ENCODE measurements at regions not wholly inside any gene's neighbourhood (a gene's known extent, or its start where the extent isn't known, plus 50 kb on each side); places are given as distances from the start of the nearest gene placed in this dataset.

GRCh38 chr3:102576651-102577050, 141.8 kb downstream of the ZPLD1 start:
- Histone ChIP-seq H3K36me3 (ENCODE audit: control insufficient read depth, insufficient read depth, low read length) (no peaks in the 10 kb centered on the region), H3K4me1 (no peaks in the 10 kb centered on the region), H3K27me3 (replicated peaks; ENCODE audit: control insufficient read depth, insufficient read depth, low read length) (no peaks in the 10 kb centered on the region), H3K9me3 (no peaks in the 10 kb centered on the region), H3K4me3 (ENCODE audit: low read depth, low read length) (no peak overlapping the region)
- Mint-ChIP-seq H3K27ac (ENCODE audit: unreplicated experiment) (no peak overlapping the region), H3K4me3 (ENCODE audit: unreplicated experiment) (no peak overlapping the region), H3K9me3 (ENCODE audit: unreplicated experiment) (no peaks in the 10 kb centered on the region), H3K27me3 (ENCODE audit: insufficient read depth, unreplicated experiment) (no peaks in the 10 kb centered on the region), H3K36me3 (ENCODE audit: insufficient read depth, unreplicated experiment) (no peaks in the 10 kb centered on the region), H3K4me1 (ENCODE audit: low read depth, unreplicated experiment) (no peaks in the 10 kb centered on the region)
- ChIA-PET CTCF (interaction anchor here (0.6 kb wide), 1 partner anchor 17 kb away, joined by 5 read pairs; no protein-coding TSS in a partner anchor), POLR2A (no interaction called here)
- intact Hi-C loops (cut with micrococcal nuclease; ENCODE audit: unreplicated experiment) = no loop called here
- DNase-seq = no peak
- BruUV-seq (replicated peaks) = no TSS peak
- TF ChIP-seq CTCF (IDR thresholded peaks at IDR 0.05; ENCODE audit: insufficient read depth in 1 of 2, low read depth in 1 of 2, low read length in 1 of 2, severe bottlenecking in 1 of 2, unreplicated experiment in 1 of 2) = no peak

- Mint-ChIP-seq H3K4me1 (ENCODE audit: low read depth, unreplicated experiment) (no peaks in the 10 kb centered on the region), H3K27me3 (ENCODE audit: insufficient read depth, unreplicated experiment) (no peaks in the 10 kb centered on the region), H3K9me3 (ENCODE audit: unreplicated experiment) (no peaks in the 10 kb centered on the region), H3K27ac (ENCODE audit: unreplicated experiment) (no peak overlapping the region), H3K36me3 (ENCODE audit: insufficient read depth, unreplicated experiment) (no peaks in the 10 kb centered on the region), H3K4me3 (ENCODE audit: unreplicated experiment) (no peak overlapping the region)
- intact Hi-C loops (cut with micrococcal nuclease; ENCODE audit: unreplicated experiment) = no loop called here
- no peak overlapping the region for H3K4me3 ChIP-seq (ENCODE audit: low read depth, low read length)
- no peaks in the 10 kb centered on the region for H3K4me1 ChIP-seq
- H3K36me3 ChIP-seq (ENCODE audit: control insufficient read depth, insufficient read depth, low read length) = no peaks in the 10 kb centered on the region
- no peak for TF ChIP-seq CTCF (IDR thresholded peaks at IDR 0.05; ENCODE audit: insufficient read depth in 1 of 2, low read depth in 1 of 2, low read length in 1 of 2, severe bottlenecking in 1 of 2, unreplicated experiment in 1 of 2)
- H3K27me3 ChIP-seq (replicated peaks; ENCODE audit: control insufficient read depth, insufficient read depth, low read length) = no peaks in the 10 kb centered on the region
- CTCF ChIA-PET = interaction anchor here (0.6 kb wide), 1 partner anchor 16 kb away, joined by 5 read pairs; no protein-coding TSS in a partner anchor
- no peak for DNase-seq
- no peaks in the 10 kb centered on the region for H3K9me3 ChIP-seq
- no TSS peak for BruUV-seq (replicated peaks)
- POLR2A ChIA-PET = no interaction called here
Measured at GRCh38 chr3:102577082-102577789, 142.4 kb downstream of the ZPLD1 start.

- Histone ChIP-seq H3K4me1 (no peaks in the 10 kb centered on the region), H3K9me3 (no peaks in the 10 kb centered on the region), H3K27me3 (replicated peaks; ENCODE audit: control insufficient read depth, insufficient read depth, low read length) (no peaks in the 10 kb centered on the region), H3K36me3 (ENCODE audit: control insufficient read depth, insufficient read depth, low read length) (no peaks in the 10 kb centered on the region), H3K4me3 (ENCODE audit: low read depth, low read length) (no peak overlapping the region)
- intact Hi-C loops (cut with micrococcal nuclease; ENCODE audit: unreplicated experiment) = no loop called here
- TF ChIP-seq CTCF (IDR thresholded peaks at IDR 0.05; ENCODE audit: insufficient read depth in 1 of 2, low read depth in 1 of 2, low read length in 1 of 2, severe bottlenecking in 1 of 2, unreplicated experiment in 1 of 2) = no peak
- no peak overlapping the region for H3K27ac Mint-ChIP-seq (ENCODE audit: unreplicated experiment)
- no peak for DNase-seq
- no peaks in the 10 kb centered on the region for H3K27me3 Mint-ChIP-seq (ENCODE audit: insufficient read depth, unreplicated experiment)
- H3K36me3 Mint-ChIP-seq (ENCODE audit: insufficient read depth, unreplicated experiment) = no peaks in the 10 kb centered on the region
- ChIA-PET CTCF (no interaction called here), POLR2A (no interaction called here)
- no peaks in the 10 kb centered on the region for H3K9me3 Mint-ChIP-seq (ENCODE audit: unreplicated experiment)
- H3K4me3 Mint-ChIP-seq (ENCODE audit: unreplicated experiment) = no peak overlapping the region
- no TSS peak for BruUV-seq (replicated peaks)
- no peaks in the 10 kb centered on the region for H3K4me1 Mint-ChIP-seq (ENCODE audit: low read depth, unreplicated experiment)
Measured at GRCh38 chr3:102580760-102581159, 145.9 kb downstream of the ZPLD1 start.

Data from Caco-2 (cell line).